ENCODE measurements at regions not wholly inside any gene's neighbourhood (a gene's known extent, or its start where the extent isn't known, plus 50 kb on each side); places are given as distances from the start of the nearest gene placed in this dataset.

DNA sequence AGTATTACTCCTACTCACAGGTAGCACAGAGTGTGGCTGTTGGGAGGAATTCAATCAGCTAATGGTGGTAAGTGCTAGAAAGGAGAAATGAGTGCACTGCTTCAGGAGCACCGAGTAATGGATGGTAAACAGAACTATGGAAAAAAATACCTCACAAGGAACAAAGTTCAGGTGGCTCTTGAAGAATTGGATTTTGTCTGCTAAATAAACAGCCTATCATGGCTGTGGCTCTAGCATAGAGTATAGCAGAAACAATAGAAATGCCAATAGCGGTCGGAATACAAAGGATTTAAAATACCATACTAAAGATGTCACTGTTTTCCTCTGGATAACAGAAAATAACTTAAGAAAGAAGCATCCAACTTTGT is 482.5 kb downstream of the NUP35 start:
- Histone ChIP-seq H3K4me3 (no peak overlapping the region), H3K9me3 (no peaks in the 10 kb centered on the region), H3K27ac (no peak overlapping the region), H3K4me1 (no peaks in the 10 kb centered on the region), H3K36me3 (no peaks in the 10 kb centered on the region), H3K27me3 (no peaks in the 10 kb centered on the region)
- TF ChIP-seq POLR2AphosphoS5 (IDR thresholded peaks at IDR 0.05) (no peak), EP300 (IDR thresholded peaks at IDR 0.05) (no peak), POLR2A (IDR thresholded peaks at IDR 0.05) (no peak)
- TF ChIP-seq, protein P1, sequence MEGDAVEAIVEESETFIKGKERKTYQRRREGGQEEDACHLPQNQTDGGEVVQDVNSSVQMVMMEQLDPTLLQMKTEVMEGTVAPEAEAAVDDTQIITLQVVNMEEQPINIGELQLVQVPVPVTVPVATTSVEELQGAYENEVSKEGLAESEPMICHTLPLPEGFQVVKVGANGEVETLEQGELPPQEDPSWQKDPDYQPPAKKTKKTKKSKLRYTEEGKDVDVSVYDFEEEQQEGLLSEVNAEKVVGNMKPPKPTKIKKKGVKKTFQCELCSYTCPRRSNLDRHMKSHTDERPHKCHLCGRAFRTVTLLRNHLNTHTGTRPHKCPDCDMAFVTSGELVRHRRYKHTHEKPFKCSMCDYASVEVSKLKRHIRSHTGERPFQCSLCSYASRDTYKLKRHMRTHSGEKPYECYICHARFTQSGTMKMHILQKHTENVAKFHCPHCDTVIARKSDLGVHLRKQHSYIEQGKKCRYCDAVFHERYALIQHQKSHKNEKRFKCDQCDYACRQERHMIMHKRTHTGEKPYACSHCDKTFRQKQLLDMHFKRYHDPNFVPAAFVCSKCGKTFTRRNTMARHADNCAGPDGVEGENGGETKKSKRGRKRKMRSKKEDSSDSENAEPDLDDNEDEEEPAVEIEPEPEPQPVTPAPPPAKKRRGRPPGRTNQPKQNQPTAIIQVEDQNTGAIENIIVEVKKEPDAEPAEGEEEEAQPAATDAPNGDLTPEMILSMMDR (IDR thresholded peaks at IDR 0.05), result no peak
- DNase-seq (ENCODE audit: low spot score in 2 of 2), result no peak
- WGBS, result 88% methylated on average over 3 of the region's 3 CpGs

DNA sequence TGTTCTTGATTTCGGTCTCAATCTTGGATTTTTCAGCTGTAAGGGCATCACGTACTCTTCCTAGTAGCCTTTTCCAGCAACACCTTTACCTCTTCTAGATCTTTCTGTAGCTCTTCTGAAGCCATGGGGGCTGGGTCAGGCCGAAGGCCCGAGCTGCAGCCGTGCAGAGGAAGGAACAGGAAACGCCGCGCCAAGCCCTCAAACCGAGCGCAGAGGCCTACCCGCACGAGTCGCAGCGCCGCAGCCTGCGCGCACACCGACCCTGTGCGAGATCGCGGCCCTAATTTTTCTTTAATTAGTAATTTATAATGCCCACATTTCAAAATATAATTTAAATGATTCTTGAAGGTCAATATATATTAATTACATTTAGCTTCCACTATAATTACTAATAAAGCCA is 483.8 kb downstream of the NUP35 start:
- WGBS, result 93% methylated on average over 21 of the region's 21 CpGs
- no peak overlapping the region for H3K4me3 ChIP-seq
- no peaks in the 10 kb centered on the region for H3K36me3 ChIP-seq

DNA sequence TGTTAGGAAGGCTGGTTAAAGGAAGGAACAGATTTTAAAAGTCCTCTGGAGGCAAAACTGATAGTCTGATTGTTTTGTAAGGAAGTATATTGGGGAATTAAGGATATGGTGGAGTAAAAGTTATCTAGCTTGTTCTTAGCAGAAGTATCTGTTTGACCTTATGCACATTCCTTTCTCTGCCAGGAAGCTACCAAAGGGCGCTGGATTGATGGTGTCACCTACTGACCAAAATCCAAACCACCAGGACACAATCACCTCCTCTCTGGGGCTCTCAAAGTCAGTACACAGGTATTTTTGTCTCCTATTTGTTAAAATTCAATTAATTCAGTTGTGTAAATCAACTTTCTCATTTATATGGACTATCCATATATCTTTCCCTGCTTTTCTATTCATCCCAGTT is 484.5 kb downstream of the NUP35 start:
- Histone ChIP-seq H3K36me3 (no peaks in the 10 kb centered on the region), H3K4me3 (no peak overlapping the region), H3K9me3 (no peaks in the 10 kb centered on the region), H3K27me3 (no peaks in the 10 kb centered on the region), H3K4me1 (no peaks in the 10 kb centered on the region), H3K27ac (no peak overlapping the region)
- no peak for TF ChIP-seq EP300 (IDR thresholded peaks at IDR 0.05)
- no peak for TF ChIP-seq POLR2AphosphoS5 (IDR thresholded peaks at IDR 0.05)
- TF ChIP-seq, protein P1 (IDR thresholded peaks at IDR 0.05), result no peak
- no peak for TF ChIP-seq POLR2A (IDR thresholded peaks at IDR 0.05)
- DNase-seq (ENCODE audit: low spot score in 2 of 2), result no peak
- WGBS, result 88% methylated on average over 1 of the region's 1 CpG

More for the DNA sequence above, 483.8 kb downstream of the NUP35 start:
- no peaks in the 10 kb centered on the region for H3K27me3 ChIP-seq
- no peaks in the 10 kb centered on the region for H3K4me1 ChIP-seq
- H3K27ac ChIP-seq, result no peak overlapping the region
- no peak for TF ChIP-seq POLR2A (IDR thresholded peaks at IDR 0.05)
- TF ChIP-seq EP300 (IDR thresholded peaks at IDR 0.05), result no peak
- TF ChIP-seq POLR2AphosphoS5 (IDR thresholded peaks at IDR 0.05), result no peak
- TF ChIP-seq, protein P1 (IDR thresholded peaks at IDR 0.05), result no peak
- H3K9me3 ChIP-seq, result no peaks in the 10 kb centered on the region
- no peak for DNase-seq (ENCODE audit: low spot score in 2 of 2)

DNA sequence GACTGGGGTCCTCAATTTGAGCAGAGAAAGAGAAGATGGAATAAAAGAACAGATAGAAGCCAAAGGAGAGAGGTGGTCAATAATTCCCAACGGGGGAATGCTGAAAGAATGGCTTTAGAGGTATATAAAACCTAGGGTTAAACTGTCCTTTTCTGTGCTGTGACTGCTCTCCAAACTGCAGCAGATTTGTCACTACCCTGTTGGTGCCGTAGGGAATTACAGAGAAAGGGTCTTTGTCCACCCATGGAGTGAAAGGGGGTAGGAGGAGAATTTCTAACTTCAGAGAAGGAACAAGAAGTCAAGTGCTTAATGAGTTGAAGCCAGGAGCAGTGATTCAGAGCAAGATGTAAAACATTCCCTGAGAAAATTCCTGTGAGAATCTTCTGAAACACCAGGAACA is 486.5 kb downstream of the NUP35 start:
- 58% methylated on average over 2 of the region's 2 CpGs for WGBS
- Histone ChIP-seq H3K36me3 (no peaks in the 10 kb centered on the region), H3K4me3 (no peak overlapping the region), H3K27ac (no peak overlapping the region), H3K27me3 (no peaks in the 10 kb centered on the region), H3K4me1 (no peaks in the 10 kb centered on the region), H3K9me3 (no peaks in the 10 kb centered on the region)
- no peak for DNase-seq (ENCODE audit: low spot score in 2 of 2)
- TF ChIP-seq POLR2A (IDR thresholded peaks at IDR 0.05) (no peak), POLR2AphosphoS5 (IDR thresholded peaks at IDR 0.05) (no peak), EP300 (IDR thresholded peaks at IDR 0.05) (no peak)
- TF ChIP-seq, protein P1 (IDR thresholded peaks at IDR 0.05), result no peak

DNA sequence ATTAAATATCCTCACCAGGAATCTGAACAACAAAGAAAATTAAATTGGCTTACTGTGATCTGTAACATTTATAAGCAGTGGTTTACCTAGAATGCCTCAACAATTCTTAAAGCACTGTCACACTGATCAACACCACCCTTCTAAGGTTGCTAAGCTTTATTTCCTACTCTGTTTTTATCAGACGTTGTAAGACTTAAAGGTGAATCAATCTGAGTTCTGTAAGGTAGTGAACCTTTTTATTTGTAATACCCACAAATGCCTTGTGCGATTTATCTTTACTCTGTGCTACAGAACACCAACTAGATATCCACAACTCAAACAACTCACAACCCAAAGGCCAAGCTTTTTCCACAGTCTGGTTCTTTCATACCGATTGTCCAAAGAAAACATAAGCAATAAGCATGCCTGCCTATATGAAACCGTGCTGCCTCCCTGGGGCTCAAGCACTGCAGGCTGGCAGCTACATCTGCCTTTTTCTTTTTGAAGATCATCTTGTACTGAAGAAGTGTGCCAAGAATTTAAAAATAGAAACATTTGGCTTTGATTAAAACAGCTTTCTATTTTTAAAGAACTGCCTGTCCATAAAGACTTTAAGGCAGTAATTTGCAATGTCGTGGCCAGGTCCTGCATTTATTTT is 490.7 kb downstream of the NUP35 start:
- no peak for TF ChIP-seq EP300 (IDR thresholded peaks at IDR 0.05)
- peaks cover 4% of the 10 kb centered on the region for H3K9me3 ChIP-seq
- H3K4me1 ChIP-seq, result no peaks in the 10 kb centered on the region
- 26% methylated on average over 5 of the region's 5 CpGs for WGBS
- H3K36me3 ChIP-seq, result no peaks in the 10 kb centered on the region
- no peak overlapping the region for H3K27ac ChIP-seq
- DNase-seq (ENCODE audit: low spot score in 2 of 2), result no peak
- H3K4me3 ChIP-seq, result no peak overlapping the region
- H3K27me3 ChIP-seq, result no peaks in the 10 kb centered on the region

DNA sequence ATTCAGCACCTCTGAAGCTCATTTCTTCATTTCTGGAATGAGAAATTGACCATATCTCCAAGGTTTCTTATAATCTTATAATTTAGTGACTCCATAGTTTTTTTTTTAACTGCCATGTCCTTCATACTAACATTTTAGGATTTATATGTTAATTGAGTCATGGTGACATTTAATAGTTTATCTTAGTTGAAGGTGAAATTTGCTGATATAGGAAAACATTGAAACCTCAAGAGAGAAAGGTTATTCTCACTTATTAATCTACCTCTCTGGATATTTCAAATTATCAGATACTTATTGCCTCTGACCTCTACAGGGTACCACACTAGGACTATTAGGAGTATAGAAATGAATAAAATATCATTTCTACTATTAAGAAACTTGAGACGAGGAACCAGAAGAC is 499.0 kb downstream of the NUP35 start:
- no peak for DNase-seq (ENCODE audit: low spot score in 2 of 2)
- H3K9me3 ChIP-seq, result peaks cover 4% of the 10 kb centered on the region
- TF ChIP-seq EP300 (IDR thresholded peaks at IDR 0.05), result no peak
- TF ChIP-seq POLR2A (IDR thresholded peaks at IDR 0.05), result no peak
- TF ChIP-seq POLR2AphosphoS5 (IDR thresholded peaks at IDR 0.05), result no peak
- TF ChIP-seq, protein P1 (IDR thresholded peaks at IDR 0.05), result no peak
- H3K27me3 ChIP-seq, result no peaks in the 10 kb centered on the region
- WGBS, result 89% methylated on average over 1 of the region's 1 CpG
- no peaks in the 10 kb centered on the region for H3K36me3 ChIP-seq
- H3K4me1 ChIP-seq, result no peaks in the 10 kb centered on the region
- no peak overlapping the region for H3K4me3 ChIP-seq
- no peak overlapping the region for H3K27ac ChIP-seq

Measured in suprapubic skin (tissue), 4 donors.